ENCODE measurements at regions not wholly inside any gene's neighbourhood (a gene's known extent, or its start where the extent isn't known, plus 50 kb on each side); places are given as distances from the start of the nearest gene placed in this dataset.

DNA sequence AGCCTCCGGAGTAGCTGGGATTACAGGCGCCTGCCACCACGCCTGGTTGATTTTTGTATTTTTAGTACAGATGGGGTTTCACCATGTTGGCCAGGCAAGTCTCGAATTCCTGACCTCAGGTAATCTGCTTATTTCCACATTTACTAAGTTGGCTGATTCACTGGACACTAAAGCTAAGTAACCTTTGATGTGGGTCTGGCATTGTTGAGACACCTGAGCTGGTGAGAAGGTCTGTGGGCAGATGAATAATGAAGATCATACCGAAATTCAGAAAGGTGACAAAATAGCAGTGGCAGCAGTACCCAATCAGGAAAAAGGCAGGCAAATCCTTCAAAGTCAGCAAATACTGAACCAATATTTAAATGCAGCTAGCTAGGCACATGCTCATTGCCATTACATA, 210.6 kb upstream of the ZNF608 start:
- TF ChIP-seq POLR2A (IDR thresholded peaks at IDR 0.05), result no peak
- TF ChIP-seq CTCF (IDR thresholded peaks at IDR 0.05), result no peak

Data from tibial nerve (tissue), 3 donors.